Body of pancreas (tissue), 4 donors: ENCODE measurements at regions not wholly inside any gene's neighbourhood (a gene's known extent, or its start where the extent isn't known, plus 50 kb on each side); places are given as distances from the start of the nearest gene placed in this dataset.

ENCODE experiments used
- CTCF ChIP-seq, 7 experiments: fragments of 450-650 bp in 4 of 7; fragments of 200-600 bp in 3 of 7; sonication (generic) in 3 of 7; IDR thresholded peaks; one replicate each; pipeline ENCODE4 v1.5.1; 2016 to 2019; ENCODE audit warnings: antibody characterized with exemption in 7 of 7
- POLR2A ChIP-seq, 3 donors: fragments of 450-650 bp; IDR thresholded peaks; one replicate each; pipeline ENCODE4 v1.6.1; 2016; ENCODE audit warnings: antibody characterized with exemption in 3 of 3, mild to moderate bottlenecking in 2 of 3

- no peak for TF ChIP-seq POLR2A (IDR thresholded peaks at IDR 0.05)
- no peak for TF ChIP-seq CTCF (IDR thresholded peaks at IDR 0.05)
Observed at GRCh38 chr5:8185852-8186251, 316.9 kb downstream of the MTRR start.
